Mucosa of descending colon (tissue), 3 donors: ENCODE measurements at regions not wholly inside any gene's neighbourhood (a gene's known extent, or its start where the extent isn't known, plus 50 kb on each side); places are given as distances from the start of the nearest gene placed in this dataset.

ENCODE experiments used
- ATAC-seq: fragments of 200-7000 bp; cut with Tn5 transposase; one replicate; pipeline ENCODE4 v1.9.1; 2020; ENCODE audit warnings: mild to moderate bottlenecking, moderate library complexity
- DNase-seq, 3 donors: peaks; one replicate each; pipeline ENCODE4 v3.0.0-alpha.2; 2020
- H3K36me3 ChIP-seq: fragments of 200-600 bp; one replicate; pipeline ENCODE4 v1.8.0; 2021; ENCODE audit warnings: low read depth, mild to moderate bottlenecking
- H3K4me1 ChIP-seq: fragments of 200-600 bp; one replicate; pipeline ENCODE4 v1.8.0; 2021; ENCODE audit warnings: low read depth, mild to moderate bottlenecking
- H3K4me3 ChIP-seq: fragments of 200-600 bp; one replicate; pipeline ENCODE4 v1.8.0; 2021; ENCODE audit warnings: mild to moderate bottlenecking
- H3K9me3 ChIP-seq: fragments of 200-600 bp; one replicate; pipeline ENCODE4 v1.8.0; 2021; ENCODE audit warnings: mild to moderate bottlenecking
- intact Hi-C, 2 donors: fragments of 100-400 bp; cut with DNase I in 1 of 2; cut with micrococcal nuclease in 1 of 2; formaldehyde crosslinking; loops; one replicate each; pipeline versions ENCODE4 v1.11.0 to v1.11.1; 2022; cut with DNase I, micrococcal nuclease
- TF ChIP-seq, protein P1 (sequence below): fragments of 200-600 bp; IDR thresholded peaks from one replicate; pipeline ENCODE4 v1.8.0; 2022; ENCODE audit warnings: antibody characterized with exemption, mild to moderate bottlenecking
- donor health status: DM: no; HTN: no; CAD: no; lungs with moderate emphysema.
- donor health status: DM: no; HTN: no; CAD: no.
- donor health status: DM: no; HTN: yes; CAD: no.

DNA sequence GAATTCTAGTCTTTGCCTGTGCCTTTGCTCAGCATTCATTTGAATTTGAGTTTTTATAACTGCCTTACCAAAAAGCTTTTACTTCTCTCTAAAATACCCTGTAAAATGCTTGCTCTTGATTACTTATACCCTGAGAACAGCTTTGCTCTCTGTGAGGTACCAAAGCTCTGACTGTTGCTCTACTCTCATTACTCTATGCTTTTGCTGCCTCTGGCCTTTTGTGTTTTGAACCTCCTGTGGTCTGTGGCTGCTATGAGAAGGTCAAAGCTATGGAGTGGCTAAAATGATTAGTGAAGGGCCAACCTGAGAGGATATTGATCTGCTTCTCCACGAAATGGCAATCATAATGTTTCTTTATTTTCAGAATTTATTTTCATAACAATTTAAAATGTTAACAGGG, 375.6 kb upstream of the IMPG1 start:
- TF ChIP-seq, protein P1, sequence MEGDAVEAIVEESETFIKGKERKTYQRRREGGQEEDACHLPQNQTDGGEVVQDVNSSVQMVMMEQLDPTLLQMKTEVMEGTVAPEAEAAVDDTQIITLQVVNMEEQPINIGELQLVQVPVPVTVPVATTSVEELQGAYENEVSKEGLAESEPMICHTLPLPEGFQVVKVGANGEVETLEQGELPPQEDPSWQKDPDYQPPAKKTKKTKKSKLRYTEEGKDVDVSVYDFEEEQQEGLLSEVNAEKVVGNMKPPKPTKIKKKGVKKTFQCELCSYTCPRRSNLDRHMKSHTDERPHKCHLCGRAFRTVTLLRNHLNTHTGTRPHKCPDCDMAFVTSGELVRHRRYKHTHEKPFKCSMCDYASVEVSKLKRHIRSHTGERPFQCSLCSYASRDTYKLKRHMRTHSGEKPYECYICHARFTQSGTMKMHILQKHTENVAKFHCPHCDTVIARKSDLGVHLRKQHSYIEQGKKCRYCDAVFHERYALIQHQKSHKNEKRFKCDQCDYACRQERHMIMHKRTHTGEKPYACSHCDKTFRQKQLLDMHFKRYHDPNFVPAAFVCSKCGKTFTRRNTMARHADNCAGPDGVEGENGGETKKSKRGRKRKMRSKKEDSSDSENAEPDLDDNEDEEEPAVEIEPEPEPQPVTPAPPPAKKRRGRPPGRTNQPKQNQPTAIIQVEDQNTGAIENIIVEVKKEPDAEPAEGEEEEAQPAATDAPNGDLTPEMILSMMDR: no peak
- ATAC-seq (no peak), DNase-seq (no peak)
- H3K4me1 ChIP-seq: no peaks in the 10 kb centered on the region
- H3K4me3 ChIP-seq: no peak overlapping the region
- no peaks in the 10 kb centered on the region for H3K9me3 ChIP-seq
- intact Hi-C loops: no loop called here
- no peaks in the 10 kb centered on the region for H3K36me3 ChIP-seq

DNA sequence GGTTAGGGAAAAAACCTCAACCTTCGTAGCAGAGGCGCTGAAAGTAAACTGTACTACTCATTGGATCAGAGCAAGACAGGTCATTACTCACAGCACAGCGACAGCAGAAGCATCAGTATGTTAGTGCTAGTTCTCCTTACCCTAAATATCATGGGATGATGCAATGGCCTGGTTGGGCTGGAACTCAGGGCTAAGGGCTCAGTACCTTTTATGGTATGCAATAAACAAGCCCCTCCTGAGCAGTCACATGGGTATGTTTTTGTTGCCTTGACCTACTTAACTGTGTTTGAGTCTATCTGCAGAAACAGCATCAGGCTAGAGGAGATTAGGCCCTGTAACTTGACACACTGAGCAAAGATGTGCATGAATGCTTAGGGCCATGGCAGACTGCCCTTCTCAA, 369.4 kb upstream of the IMPG1 start:
- intact Hi-C loops: no loop called here
- Histone ChIP-seq H3K9me3 (no peaks in the 10 kb centered on the region), H3K36me3 (no peaks in the 10 kb centered on the region), H3K4me1 (no peaks in the 10 kb centered on the region), H3K4me3 (no peak overlapping the region)
- TF ChIP-seq, protein P1: no peak
- no peak for ATAC-seq
- DNase-seq: no peak

DNA sequence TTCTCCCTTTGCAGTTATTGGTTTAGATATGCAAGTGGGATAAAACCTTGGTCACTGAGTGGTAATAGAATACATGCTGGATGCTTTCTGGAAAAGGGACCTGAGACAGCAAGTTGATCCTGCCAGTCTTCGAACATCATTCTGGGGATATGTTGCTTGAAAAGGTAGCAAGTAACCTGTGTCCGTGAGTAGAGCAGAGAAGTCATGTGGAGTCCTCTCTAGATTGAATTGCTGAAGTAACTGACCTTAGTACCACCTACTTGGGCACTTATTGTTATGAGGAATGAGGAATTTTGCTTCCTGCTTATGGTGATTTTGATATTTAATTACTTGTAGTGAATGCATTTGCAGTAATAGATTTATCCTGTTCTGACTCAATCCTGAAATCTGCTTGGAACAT, 367.3 kb upstream of the IMPG1 start:
- Histone ChIP-seq H3K4me3 (no peak overlapping the region), H3K9me3 (no peaks in the 10 kb centered on the region), H3K4me1 (no peaks in the 10 kb centered on the region), H3K36me3 (no peaks in the 10 kb centered on the region)
- TF ChIP-seq, protein P1: no peak
- intact Hi-C loops: no loop called here
- ATAC-seq: no peak
- DNase-seq: no peak

DNA sequence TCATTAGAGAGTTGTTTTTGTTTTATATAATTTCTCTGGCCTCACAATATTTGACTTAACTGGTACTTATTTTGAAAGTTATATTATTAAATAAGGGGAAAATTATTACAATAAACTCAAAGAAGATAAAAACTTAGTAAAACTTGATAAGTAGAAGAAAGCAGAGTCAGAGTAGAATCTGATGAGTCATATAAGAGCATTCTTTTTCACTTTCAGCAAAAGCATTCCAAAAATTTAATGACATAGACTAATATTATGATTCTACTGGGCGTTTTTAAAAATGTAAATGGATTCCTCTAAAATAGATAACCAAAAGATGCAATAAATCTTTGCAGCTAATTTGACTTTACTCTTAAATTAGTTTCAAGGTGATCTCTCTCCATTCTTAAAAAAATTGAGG, 366.3 kb upstream of the IMPG1 start:
- no peak overlapping the region for H3K4me3 ChIP-seq

DNA sequence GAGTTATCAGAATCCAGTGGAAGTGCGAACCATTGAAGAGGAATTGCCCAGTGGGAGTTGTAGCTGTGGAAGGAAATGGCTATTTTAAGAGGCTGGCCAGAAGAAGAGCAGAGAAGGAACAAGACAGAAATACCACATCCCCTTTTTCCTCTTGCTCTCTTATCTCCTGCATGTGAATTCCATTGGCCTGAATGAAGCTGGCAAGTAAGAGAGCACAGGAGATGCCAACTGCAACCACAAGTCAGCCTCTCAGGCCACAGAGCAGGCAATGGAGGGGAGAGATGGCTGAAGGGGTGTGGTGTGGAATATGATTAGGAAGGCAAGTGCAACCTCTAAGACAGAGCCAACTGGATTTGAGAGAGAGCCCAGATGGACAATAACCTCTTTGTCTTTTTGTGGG, 362.7 kb upstream of the IMPG1 start:
- no peaks in the 10 kb centered on the region for H3K9me3 ChIP-seq
- intact Hi-C loops: no loop called here
- TF ChIP-seq, protein P1: no peak
- no peaks in the 10 kb centered on the region for H3K4me1 ChIP-seq
- no peaks in the 10 kb centered on the region for H3K36me3 ChIP-seq
- DNase-seq (no peak), ATAC-seq (no peak)
- H3K4me3 ChIP-seq: no peak overlapping the region

More for the DNA sequence above, 366.3 kb upstream of the IMPG1 start:
- no peak for DNase-seq
- no peaks in the 10 kb centered on the region for H3K36me3 ChIP-seq
- intact Hi-C loops: no loop called here
- no peak for ATAC-seq
- H3K9me3 ChIP-seq: no peaks in the 10 kb centered on the region
- TF ChIP-seq, protein P1: no peak
- H3K4me1 ChIP-seq: no peaks in the 10 kb centered on the region

DNA sequence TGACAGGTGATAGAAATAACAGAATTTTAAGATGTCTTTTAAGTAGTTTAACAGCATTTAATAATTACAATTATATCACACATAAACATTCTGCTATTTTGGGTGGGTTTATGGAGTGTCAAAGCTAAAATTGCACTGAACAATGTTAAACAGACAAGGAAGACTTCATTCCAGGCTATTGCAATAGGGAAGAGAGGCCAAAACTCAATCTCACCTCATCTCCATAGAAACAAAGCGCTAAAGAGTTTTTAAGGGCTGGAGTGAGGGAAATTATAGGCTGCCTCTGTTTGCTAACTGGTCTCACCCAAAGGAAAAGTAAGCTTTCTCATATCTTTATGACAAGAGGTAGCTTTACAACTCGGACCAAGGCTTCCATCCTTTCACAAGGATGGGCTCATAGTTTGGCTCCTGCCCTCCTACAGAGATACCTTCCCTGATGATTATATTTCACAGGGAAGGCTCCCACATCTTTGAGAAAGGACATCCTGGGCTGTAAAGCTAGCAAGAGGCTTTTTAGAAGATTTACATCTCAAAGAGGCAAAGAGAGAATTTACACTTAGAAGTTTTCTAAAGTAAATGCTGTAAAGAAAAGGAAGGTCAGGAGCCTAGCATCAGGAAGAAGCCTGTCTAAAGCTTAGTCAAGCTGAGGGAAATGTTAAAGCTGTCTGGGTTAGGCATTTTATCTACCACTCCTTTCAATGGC, 350.2 kb upstream of the IMPG1 start:
- Histone ChIP-seq H3K4me1 (no peaks in the 10 kb centered on the region), H3K9me3 (no peaks in the 10 kb centered on the region), H3K4me3 (no peak overlapping the region), H3K36me3 (no peaks in the 10 kb centered on the region)
- intact Hi-C loops: no loop called here
- ATAC-seq: peak; percentile 44
- DNase-seq: no peak
- TF ChIP-seq, protein P1: no peak
